ENCODE measurements at regions not wholly inside any gene's neighbourhood (a gene's known extent, or its start where the extent isn't known, plus 50 kb on each side); places are given as distances from the start of the nearest gene placed in this dataset.
A peak's percentile ranks its signal among the peaks of the same experiment; 100 is the strongest.
"Not testable (repeated sequence)": the region's sequence is repeated elsewhere in the genome, so short reads cannot be mapped to it uniquely, and the experiment has no call there.

GRCh38 chr1:38500891-38501290 lies 358.7 kb downstream of the RRAGC start:
- no peak for DNase-seq (ENCODE audit: low read depth)

DNA sequence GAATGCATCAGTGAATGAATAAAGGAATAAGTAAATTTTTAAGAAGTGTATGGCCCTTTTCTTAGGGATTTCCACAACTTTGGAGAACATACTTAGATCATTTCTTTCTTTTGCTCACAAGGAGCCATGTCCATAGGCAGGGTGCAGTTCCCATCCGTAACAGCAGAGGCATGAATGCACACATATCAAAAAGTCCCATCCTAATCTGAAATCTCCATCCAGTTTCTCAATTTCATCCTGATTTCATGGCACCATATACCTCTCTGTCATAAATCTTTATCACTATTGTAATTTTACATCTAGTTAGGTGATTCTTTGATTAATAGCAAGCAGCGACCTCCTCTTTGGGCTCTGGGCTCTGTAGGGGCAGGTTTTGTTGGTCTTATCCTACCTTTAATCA lies 359.2 kb downstream of the RRAGC start:
- DNase-seq (ENCODE audit: low read depth): no peak

- DNase-seq (ENCODE audit: low read depth): no peak
These were observed 360.9 kb downstream of the RRAGC start for GRCh38 chr1:38498686-38499085.

DNA sequence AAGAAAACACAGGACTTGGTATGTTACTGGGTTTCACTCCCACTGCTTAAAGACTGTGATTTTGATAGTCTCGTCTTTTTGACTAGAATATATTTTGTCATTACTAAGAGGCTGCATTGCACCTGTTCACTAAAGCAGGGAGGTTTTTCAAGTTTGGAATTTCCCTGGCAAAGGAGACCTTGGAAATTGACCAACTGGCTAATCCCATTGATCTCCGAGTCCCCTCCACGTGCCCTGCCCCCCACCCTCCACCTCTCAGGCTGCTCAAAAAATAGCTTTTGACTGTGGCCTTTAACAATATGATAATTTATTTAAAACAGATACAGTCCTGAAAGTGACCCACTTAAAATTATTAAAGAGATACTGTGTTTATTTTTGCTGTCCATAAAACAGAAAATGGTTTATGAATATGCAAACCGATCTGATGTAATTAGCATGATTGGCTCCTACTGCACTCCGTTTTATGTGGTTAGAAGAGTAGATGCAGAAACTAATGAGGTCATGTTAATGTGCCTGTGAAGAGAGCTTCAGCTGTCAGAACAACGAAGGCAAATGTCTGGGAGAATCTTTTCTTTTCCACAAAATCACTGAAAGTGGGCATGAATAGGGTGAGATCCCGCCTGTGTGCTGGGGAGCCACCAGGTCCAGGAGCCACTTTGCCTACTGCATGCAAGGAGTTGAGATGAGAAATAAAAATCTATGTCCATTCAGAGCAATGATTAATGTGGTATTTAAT lies 361.5 kb downstream of the RRAGC start:
- no peak for DNase-seq (ENCODE audit: low read depth)

DNA sequence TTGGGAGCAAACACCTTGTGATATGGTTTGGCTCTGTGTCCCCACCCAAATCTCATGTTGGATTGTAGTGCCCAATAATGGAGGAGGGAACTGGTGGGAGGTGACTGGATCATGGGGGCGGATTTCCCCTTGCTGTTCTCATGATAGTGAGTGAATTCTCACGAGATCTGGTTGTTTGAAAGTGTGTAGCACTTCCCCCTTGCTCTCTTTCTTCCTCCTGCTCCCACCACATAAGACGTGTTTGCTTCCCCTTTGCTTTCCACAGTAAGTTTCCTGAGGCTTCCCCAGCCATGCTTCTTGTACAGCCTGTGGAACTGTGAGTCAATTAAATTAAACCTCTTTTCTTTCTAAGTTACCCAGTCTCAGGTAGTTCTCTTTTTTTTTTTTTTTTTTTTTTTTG lies 366.3 kb downstream of the RRAGC start:
- not testable (repeated sequence) for DNase-seq (ENCODE audit: low read depth)

GRCh38 chr1:38489844-38490270 lies 369.7 kb downstream of the RRAGC start:
- peak; percentile 39 for DNase-seq (ENCODE audit: low read depth)

DNA sequence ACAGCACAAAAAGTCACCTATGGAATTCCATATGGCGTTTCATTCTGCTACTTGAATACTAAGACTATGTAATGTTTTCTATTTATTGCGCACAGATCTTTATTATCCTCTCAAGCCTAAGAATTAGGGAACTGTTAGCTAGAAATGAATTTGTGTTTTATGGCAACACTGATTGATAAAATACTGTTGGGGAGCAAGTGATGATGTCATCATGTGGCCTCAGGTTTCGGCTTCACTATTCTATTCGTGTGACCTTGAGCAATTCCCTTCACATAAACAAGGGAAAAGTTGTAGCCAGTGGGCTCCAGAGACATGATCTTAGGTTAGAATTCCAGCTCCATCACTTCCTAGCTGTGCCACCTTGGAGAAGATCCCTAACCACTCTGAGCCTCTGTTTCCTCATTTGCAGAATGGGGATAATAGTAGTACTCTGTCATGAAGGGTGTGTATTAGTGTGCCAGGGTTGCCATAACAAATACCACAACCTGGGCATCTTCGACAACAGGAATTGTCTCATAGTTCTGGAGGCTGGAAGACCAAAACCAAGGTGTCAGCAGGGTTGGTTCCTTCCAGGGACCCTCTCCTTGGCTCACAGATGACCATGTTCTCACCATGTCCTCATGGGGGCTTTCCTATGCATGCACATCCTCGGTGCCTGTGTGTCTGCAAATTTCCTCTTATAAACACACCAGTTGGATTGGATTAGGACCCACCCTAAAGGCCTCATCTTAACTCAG lies 371.2 kb downstream of the RRAGC start:
- DNase-seq (ENCODE audit: low read depth): no peak

GRCh38 chr1:38487396-38487795 lies 372.2 kb downstream of the RRAGC start:
- DNase-seq (ENCODE audit: low read depth): no peak

DNA sequence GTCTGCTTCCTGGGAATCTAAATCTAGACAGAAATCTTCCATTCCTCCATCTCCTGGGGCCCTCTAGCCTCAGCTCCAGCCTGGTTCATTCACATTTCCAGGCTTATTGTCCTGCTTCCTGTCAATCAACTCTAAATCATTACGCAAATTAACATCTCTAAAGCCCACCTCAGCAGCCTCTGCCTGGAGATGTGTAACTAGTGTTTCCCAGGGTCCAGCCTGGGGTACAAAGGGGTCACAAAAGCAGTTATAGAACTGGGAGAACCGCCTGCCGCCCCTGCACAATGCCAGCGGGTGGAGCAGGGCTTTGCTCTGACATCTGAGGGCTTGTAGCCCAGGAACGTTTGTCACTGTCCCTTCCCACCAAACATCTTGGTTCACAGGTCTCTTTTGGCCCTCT lies 373.5 kb downstream of the RRAGC start:
- DNase-seq (ENCODE audit: low read depth): no peak

GRCh38 chr1:38481871-38482826 lies 377.4 kb downstream of the RRAGC start:
- DNase-seq (ENCODE audit: low read depth): no peak

GRCh38 chr1:38479662-38480061 lies 379.9 kb downstream of the RRAGC start:
- not testable (repeated sequence) for DNase-seq (ENCODE audit: low read depth)

DNA sequence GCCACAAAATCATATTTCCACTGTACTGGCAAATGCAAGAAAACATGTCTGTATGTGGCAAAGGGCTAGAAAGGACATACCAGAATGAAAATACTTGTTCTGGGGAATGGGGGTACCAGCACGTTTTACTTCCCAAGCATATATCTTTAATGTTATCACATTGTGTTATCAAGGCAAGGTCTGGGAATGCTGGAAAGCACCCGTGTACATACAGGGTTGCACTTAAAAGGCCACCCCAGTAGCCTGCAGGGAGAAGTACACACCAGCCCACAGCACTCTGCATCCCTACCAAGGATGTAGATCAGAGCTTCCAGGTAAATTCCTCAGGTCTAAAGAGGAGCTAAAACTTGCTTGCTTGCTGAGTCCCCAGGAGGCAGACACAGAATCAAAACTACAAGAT lies 381.8 kb downstream of the RRAGC start:
- DNase-seq (ENCODE audit: low read depth): no peak

DNA sequence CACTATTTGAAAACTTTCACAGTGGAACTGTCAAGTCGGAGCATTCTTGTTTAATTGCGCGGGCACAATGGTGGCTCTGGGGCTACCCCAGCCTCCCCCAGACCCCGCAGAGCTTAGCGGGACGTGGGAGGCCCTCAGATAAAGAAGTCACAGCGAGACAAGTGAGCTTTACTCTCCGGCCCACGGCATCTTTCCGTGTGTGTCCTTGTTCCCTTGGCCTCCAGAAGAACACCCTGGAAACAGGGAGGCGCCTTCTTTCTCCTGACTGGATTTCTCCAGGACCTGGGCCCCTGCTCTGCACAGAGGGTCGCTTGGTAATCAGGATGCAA lies 382.8 kb downstream of the RRAGC start:
- DNase-seq (ENCODE audit: low read depth): no peak

GRCh38 chr1:38476111-38476849 lies 383.3 kb downstream of the RRAGC start:
- DNase-seq (ENCODE audit: low read depth): no peak

- no peak for DNase-seq (ENCODE audit: low read depth)
These were observed 384.0 kb downstream of the RRAGC start for GRCh38 chr1:38475624-38476005.

DNA sequence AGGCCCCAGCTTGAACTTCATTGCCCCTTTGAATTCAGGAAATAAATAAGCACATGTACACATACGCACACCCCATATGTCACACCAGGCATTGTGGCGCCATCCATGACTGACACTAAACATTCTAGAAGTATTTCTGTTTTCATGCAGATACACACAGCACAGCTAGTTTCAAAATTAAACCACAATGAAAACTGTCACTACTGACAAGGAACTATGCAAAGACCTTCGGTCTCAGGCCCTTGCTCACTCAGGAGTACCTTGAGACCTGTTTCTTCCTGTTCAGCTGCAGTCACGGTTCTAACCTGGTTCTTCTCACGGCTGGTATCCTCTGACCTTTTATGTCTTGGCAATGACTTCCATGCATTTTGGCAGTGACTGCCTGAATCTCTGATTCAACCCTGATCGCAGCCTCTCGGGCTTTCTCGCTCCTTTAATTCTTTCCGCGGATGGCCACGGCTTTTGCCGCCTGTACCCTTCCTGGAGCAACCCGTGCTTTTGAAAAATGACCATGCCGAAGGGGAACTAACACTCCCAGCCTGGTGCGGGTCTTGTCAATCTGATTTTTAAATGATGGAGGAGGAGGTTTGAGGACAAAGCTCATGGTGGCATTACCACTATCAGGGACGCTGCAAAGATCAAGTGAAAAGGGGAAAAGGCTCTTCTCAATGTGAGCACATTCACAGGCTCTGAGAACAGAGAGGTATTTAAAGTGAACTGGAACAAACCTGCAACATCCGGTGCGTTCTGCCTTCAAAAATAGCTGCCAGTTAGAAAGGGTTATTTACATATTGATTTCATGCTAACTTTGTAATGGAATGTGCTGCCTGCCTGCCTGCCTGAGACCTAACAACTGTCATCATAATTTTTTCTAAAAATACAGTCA lies 384.6 kb downstream of the RRAGC start:
- DNase-seq (ENCODE audit: low read depth): no peak

DNA sequence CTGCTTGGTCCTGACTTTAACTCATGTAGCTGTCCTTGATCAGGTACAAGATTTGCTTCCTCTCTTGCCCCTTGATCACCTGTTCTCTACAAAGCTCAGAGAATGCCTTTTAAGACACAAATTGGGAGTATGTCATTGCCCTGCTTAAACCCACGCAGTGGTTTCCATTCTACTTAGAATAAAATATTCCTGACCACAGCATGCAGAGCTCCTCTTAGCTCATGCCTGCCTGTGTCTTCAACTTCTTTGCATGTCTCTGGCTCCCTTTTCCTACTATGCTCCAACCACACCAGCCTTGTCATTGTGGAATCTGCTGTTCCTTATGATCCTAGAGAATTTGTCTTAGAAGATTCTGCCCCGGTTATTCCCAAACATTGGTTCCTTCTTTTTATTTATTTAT lies 393.1 kb downstream of the RRAGC start:
- no peak for DNase-seq (ENCODE audit: low read depth)

- DNase-seq (ENCODE audit: low read depth): no peak
These were observed 394.1 kb downstream of the RRAGC start for GRCh38 chr1:38465460-38465859.

- no peak for DNase-seq (ENCODE audit: low read depth)
These were observed 395.4 kb downstream of the RRAGC start for GRCh38 chr1:38464071-38464661.

- no peak for DNase-seq (ENCODE audit: low read depth)
These were observed 396.5 kb downstream of the RRAGC start for GRCh38 chr1:38463074-38463473.

GRCh38 chr1:38456531-38456876 lies 403.1 kb downstream of the RRAGC start:
- no peak for DNase-seq (ENCODE audit: low read depth)

Measured in activated T-cell treated with anti-CD3 and anti-CD28 coated beads for 24 hours (primary cell).